MCF 10A (cell line): ENCODE measurements at regions not wholly inside any gene's neighbourhood (a gene's known extent, or its start where the extent isn't known, plus 50 kb on each side); places are given as distances from the start of the nearest gene placed in this dataset.

Experiments
- BruUV-seq: library from RNA; stranded (reverse); fragments of 400-500 nt; replicated peaks from 2 replicates; lab custom pipeline; 2021; lab: Mats Ljungman, UMichigan
- CTCF ChIA-PET: fragments of 300-600 bp; sonication (Branson Sonifier 250); formaldehyde crosslinking; extraction: SDS; loops from one replicate; lab custom pipeline; 2021; ENCODE audit warnings: antibody characterized with exemption, inconsistent platforms; lab: Yijun Ruan, JAX
- POLR2A ChIA-PET: fragments of 300-600, 350-650 bp; sonication (Branson Sonifier 250); formaldehyde crosslinking; extraction: SDS; loops from one replicate; lab custom pipeline; 2020; ENCODE audit warnings: antibody characterized with exemption, inconsistent platforms; lab: Yijun Ruan, JAX
- DNase-seq: peaks from one replicate; pipeline ENCODE4 v3.0.0-alpha.2; 2018; ENCODE audit not compliant: unreplicated experiment
- H3K27ac Mint-ChIP-seq: one replicate; pipeline ENCODE4 v1.8.0; 2022; ENCODE audit warnings: mild to moderate bottlenecking, low read depth, mixed read lengths; ENCODE audit not compliant: unreplicated experiment
- H3K27me3 Mint-ChIP-seq: one replicate; pipeline ENCODE4 v1.8.0; 2022; ENCODE audit warnings: mixed read lengths; ENCODE audit not compliant: insufficient read depth, unreplicated experiment
- H3K36me3 Mint-ChIP-seq: one replicate; pipeline ENCODE4 v1.8.0; 2022; ENCODE audit warnings: mild to moderate bottlenecking, moderate library complexity, mixed read lengths; ENCODE audit not compliant: insufficient read depth, unreplicated experiment
- H3K4me1 Mint-ChIP-seq: one replicate; pipeline ENCODE4 v1.8.0; 2022; ENCODE audit warnings: mixed read lengths; ENCODE audit not compliant: insufficient read depth, unreplicated experiment
- H3K4me3 Mint-ChIP-seq: one replicate; pipeline ENCODE4 v1.8.0; 2022; ENCODE audit warnings: mild to moderate bottlenecking, moderate library complexity, mixed read lengths; ENCODE audit not compliant: unreplicated experiment
- H3K9me3 Mint-ChIP-seq: one replicate; pipeline ENCODE4 v1.8.0; 2022; ENCODE audit warnings: mixed read lengths; ENCODE audit not compliant: unreplicated experiment
- intact Hi-C: fragments of 100-400 bp; cut with micrococcal nuclease; formaldehyde crosslinking; loops from 2 replicates; pipeline ENCODE4 v1.14.1; 2022
- TF ChIP-seq, protein P1 (sequence below): fragments of 200-600 bp; IDR thresholded peaks from one replicate; pipeline ENCODE4 v1.8.0; 2022; ENCODE audit warnings: antibody characterized with exemption, mild to moderate bottlenecking; ENCODE audit not compliant: unreplicated experiment

DNA sequence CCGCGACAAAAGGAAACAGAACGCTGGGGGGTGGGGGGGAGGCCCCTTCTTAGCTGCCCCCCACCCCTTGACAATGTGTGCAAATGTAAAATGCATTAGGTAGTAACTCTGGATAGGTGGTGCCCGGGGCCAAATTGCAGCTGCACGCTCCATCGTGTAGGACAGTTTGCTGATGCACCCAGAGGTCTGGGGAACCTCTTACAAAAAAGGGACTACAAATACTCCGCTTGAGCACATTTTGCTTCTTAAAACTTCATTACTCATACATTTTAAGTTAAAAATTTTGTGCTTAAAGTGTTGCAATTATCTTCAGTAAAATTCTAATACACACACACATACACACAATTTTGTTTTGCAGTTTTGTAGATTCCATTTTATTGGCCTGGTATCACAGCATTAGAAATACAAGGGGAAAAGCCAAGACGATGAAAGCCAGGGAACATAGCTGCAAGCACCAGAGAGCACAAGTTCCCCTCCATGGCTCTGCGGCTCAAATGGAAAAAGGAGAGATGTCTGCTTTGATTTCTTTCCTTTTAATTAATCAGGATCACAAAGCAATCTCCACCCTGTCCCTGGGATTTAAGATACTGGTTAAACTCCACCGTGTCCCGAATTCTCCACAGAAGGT lies 582.1 kb downstream of the ZEB2 start:
- no peaks in the 10 kb centered on the region for H3K4me1 Mint-ChIP-seq
- DNase-seq: no peak
- H3K9me3 Mint-ChIP-seq: no peaks in the 10 kb centered on the region
- H3K27ac Mint-ChIP-seq: no peak overlapping the region
- POLR2A ChIA-PET: interaction anchor here (0.6 kb wide), 1 partner anchor 10 kb away, joined by 3 read pairs; no protein-coding TSS in a partner anchor
- H3K4me3 Mint-ChIP-seq: no peak overlapping the region
- CTCF ChIA-PET: interaction anchor here (0.6 kb wide), 2 partner anchors 61 to 161 kb away, joined by 3 read pairs; no protein-coding TSS in a partner anchor
- peaks cover 4% of the 10 kb centered on the region for H3K36me3 Mint-ChIP-seq
- intact Hi-C loops: no loop called here
- TF ChIP-seq, protein P1, sequence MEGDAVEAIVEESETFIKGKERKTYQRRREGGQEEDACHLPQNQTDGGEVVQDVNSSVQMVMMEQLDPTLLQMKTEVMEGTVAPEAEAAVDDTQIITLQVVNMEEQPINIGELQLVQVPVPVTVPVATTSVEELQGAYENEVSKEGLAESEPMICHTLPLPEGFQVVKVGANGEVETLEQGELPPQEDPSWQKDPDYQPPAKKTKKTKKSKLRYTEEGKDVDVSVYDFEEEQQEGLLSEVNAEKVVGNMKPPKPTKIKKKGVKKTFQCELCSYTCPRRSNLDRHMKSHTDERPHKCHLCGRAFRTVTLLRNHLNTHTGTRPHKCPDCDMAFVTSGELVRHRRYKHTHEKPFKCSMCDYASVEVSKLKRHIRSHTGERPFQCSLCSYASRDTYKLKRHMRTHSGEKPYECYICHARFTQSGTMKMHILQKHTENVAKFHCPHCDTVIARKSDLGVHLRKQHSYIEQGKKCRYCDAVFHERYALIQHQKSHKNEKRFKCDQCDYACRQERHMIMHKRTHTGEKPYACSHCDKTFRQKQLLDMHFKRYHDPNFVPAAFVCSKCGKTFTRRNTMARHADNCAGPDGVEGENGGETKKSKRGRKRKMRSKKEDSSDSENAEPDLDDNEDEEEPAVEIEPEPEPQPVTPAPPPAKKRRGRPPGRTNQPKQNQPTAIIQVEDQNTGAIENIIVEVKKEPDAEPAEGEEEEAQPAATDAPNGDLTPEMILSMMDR: no peak
- BruUV-seq: no TSS peak
- no peaks in the 10 kb centered on the region for H3K27me3 Mint-ChIP-seq

DNA sequence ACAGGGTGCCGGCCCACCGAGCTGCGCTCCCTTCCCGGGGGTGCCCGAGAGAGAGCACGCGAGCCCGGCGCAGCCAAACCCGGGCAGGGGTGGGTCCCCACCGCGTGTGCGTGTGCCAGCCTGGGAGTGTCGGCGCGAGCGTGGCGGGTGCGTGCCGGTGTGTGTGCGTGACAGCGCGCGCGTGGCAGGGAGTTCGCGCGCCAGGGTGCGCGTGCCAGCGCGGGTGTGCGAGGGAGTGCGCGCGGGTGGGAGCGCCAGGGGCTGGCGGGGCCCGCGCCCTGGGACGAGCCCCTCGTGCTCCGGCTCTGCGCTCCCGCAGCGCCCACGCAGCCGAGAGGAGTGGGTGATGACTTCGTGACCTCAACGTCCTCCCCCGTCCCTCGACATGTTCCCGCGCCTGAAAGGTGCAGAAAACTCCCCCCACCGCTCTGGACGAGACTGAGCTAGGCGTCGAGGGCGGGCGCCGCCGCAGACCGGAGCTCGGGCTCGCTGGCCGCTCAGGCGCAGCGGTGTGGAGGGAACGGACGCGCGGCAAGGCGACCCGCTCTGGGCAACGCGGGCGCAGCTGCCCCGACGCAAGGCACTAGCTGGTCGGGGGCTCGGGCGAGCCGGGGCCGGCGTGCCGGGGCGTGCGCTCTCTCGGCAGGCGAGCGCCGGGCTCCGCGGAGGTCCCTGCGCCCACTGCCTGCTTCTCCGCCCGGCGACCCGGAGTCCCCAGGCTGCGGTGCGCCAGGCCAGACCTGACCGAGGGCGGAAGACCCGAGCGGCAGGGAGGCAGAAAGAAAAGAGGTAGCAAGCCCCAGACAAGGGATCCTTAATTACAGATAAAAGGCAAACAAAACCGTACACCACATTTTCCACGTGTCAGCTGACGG lies 582.8 kb downstream of the ZEB2 start:
- TF ChIP-seq, protein P1: no peak
- Mint-ChIP-seq H3K36me3 (peaks cover 4% of the 10 kb centered on the region), H3K27me3 (no peaks in the 10 kb centered on the region), H3K27ac (no peak overlapping the region), H3K4me3 (peak overlapping the region; percentile 63), H3K4me1 (no peaks in the 10 kb centered on the region), H3K9me3 (no peaks in the 10 kb centered on the region)
- intact Hi-C loops: no loop called here
- ChIA-PET CTCF (interaction anchor here (0.6 kb wide), 2 partner anchors 61 to 162 kb away, joined by 3 read pairs; no protein-coding TSS in a partner anchor), POLR2A (interaction anchor here (0.6 kb wide), 1 partner anchor 11 kb away, joined by 3 read pairs; no protein-coding TSS in a partner anchor)
- no TSS peak for BruUV-seq
- DNase-seq: no peak

DNA sequence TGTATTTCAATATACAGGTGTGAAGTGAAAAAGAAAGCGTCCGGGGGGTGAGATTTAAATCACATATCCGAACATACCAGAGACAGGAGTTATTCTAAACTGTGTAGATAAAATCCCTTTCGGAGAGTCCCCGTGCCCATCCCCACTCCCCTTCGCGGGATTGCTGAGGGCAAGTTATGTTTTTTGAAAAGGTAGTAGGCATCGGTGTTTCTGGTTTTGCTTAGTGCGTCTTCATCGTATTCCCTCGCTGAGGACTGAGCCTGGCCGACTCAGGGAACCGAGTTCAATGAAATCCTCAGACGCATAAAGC lies 583.4 kb downstream of the ZEB2 start:
- Mint-ChIP-seq H3K4me3 (peak overlapping the region; percentile 48), H3K4me1 (no peaks in the 10 kb centered on the region), H3K27ac (no peak overlapping the region), H3K27me3 (no peaks in the 10 kb centered on the region), H3K36me3 (peaks cover 4% of the 10 kb centered on the region), H3K9me3 (no peaks in the 10 kb centered on the region)
- no TSS peak for BruUV-seq
- CTCF ChIA-PET: no interaction called here
- intact Hi-C loops: no loop called here
- POLR2A ChIA-PET: no interaction called here
- TF ChIP-seq, protein P1: no peak
- no peak for DNase-seq

DNA sequence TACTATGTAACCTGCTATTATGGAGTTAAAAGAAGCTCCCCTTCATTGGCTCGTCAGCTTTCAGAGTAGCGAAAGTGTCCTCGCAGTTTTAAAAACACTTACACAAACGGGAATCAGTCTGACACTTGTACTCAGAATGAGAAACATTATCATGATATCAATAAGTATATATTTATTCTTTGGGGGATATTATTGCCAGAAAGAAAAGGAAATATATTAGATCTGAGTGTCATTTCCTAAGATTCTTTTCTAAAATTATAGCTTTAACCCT lies 584.5 kb downstream of the ZEB2 start:
- ChIA-PET POLR2A (no interaction called here), CTCF (no interaction called here)
- H3K27me3 Mint-ChIP-seq: no peaks in the 10 kb centered on the region
- no peaks in the 10 kb centered on the region for H3K9me3 Mint-ChIP-seq
- BruUV-seq: no TSS peak
- H3K4me3 Mint-ChIP-seq: no peak overlapping the region
- no peak overlapping the region for H3K27ac Mint-ChIP-seq
- intact Hi-C loops: no loop called here
- TF ChIP-seq, protein P1: no peak
- H3K36me3 Mint-ChIP-seq: no peaks in the 10 kb centered on the region
- H3K4me1 Mint-ChIP-seq: no peaks in the 10 kb centered on the region
- no peak for DNase-seq
